Sciatic nerve (tissue), 2 donors: ENCODE measurements at regions not wholly inside any gene's neighbourhood (a gene's known extent, or its start where the extent isn't known, plus 50 kb on each side); places are given as distances from the start of the nearest gene placed in this dataset.
"Not testable (repeated sequence)": the region's sequence is repeated elsewhere in the genome, so short reads cannot be mapped to it uniquely, and the experiment has no call there.

Source experiments
- ATAC-seq: fragments of 200-7000 bp; cut with Tn5 transposase; one replicate; pipeline ENCODE4 v1.9.1; 2020; ENCODE audit warnings: mild to moderate bottlenecking, moderate library complexity
- DNase-seq: peaks from one replicate; pipeline ENCODE4 v3.0.0-alpha.2; 2020; ENCODE audit warnings: low spot score
- intact Hi-C: fragments of 100-400 bp; cut with DNase I; formaldehyde crosslinking; loops from one replicate; pipeline ENCODE4 v1.14.2; 2022
- donor health status: DM: no; HTN: no; CAD: no.
- donor health status: DM: no; HTN: no; CAD: no.

GRCh38 chr13:55783841-55784240 is 1356.9 kb upstream of the PRR20A start:
- ATAC-seq, result no peak
- no peak for DNase-seq
- intact Hi-C loops, result no loop called here

GRCh38 chr13:55788548-55788947 is 1352.2 kb upstream of the PRR20A start:
- no peak for ATAC-seq
- DNase-seq, result no peak
- intact Hi-C loops, result no loop called here

GRCh38 chr13:55792544-55793193 is 1348.0 kb upstream of the PRR20A start:
- intact Hi-C loops, result no loop called here
- ATAC-seq, result no peak
- no peak for DNase-seq

GRCh38 chr13:55815458-55816033 is 1325.2 kb upstream of the PRR20A start:
- intact Hi-C loops, result loop anchor here (10.0 kb wide), 1 partner anchor 479 kb away; no protein-coding TSS in a partner anchor
- no peak for DNase-seq
- ATAC-seq, result no peak

- ATAC-seq, result no peak
- intact Hi-C loops, result loop anchor here (10.0 kb wide), 1 partner anchor 478 kb away; no protein-coding TSS in a partner anchor
- no peak for DNase-seq
Measured at GRCh38 chr13:55816976-55817601, 1323.6 kb upstream of the PRR20A start.

GRCh38 chr13:55820817-55821216 is 1319.9 kb upstream of the PRR20A start:
- no peak for DNase-seq
- intact Hi-C loops, result no loop called here
- ATAC-seq, result no peak

- intact Hi-C loops, result no loop called here
- no peak for ATAC-seq
- no peak for DNase-seq
Measured at GRCh38 chr13:55869648-55870047, 1271.1 kb upstream of the PRR20A start.

- DNase-seq (no peak), ATAC-seq (no peak)
- intact Hi-C loops, result no loop called here
Measured at GRCh38 chr13:55887561-55887960, 1253.2 kb upstream of the PRR20A start.

GRCh38 chr13:55893540-55893939 is 1247.2 kb upstream of the PRR20A start:
- ATAC-seq, result no peak
- intact Hi-C loops, result no loop called here
- DNase-seq, result no peak

- intact Hi-C loops, result no loop called here
- ATAC-seq (no peak), DNase-seq (no peak)
Measured at GRCh38 chr13:55937180-55937579, 1203.5 kb upstream of the PRR20A start.

- intact Hi-C loops, result no loop called here
- DNase-seq (no peak), ATAC-seq (no peak)
Measured at GRCh38 chr13:55948175-55948574, 1192.5 kb upstream of the PRR20A start.

GRCh38 chr13:55963934-55964333 is 1176.8 kb upstream of the PRR20A start:
- no peak for DNase-seq
- no peak for ATAC-seq
- intact Hi-C loops, result no loop called here

- intact Hi-C loops, result no loop called here
- no peak for DNase-seq
- ATAC-seq, result no peak
Measured at GRCh38 chr13:55967055-55967454, 1173.7 kb upstream of the PRR20A start.

GRCh38 chr13:55977436-55977835 is 1163.3 kb upstream of the PRR20A start:
- DNase-seq (no peak), ATAC-seq (no peak)
- intact Hi-C loops, result no loop called here

GRCh38 chr13:55981381-55981780 is 1159.3 kb upstream of the PRR20A start:
- intact Hi-C loops, result no loop called here
- ATAC-seq (no peak), DNase-seq (no peak)

GRCh38 chr13:55984026-55984425 is 1156.7 kb upstream of the PRR20A start:
- ATAC-seq, result not testable (repeated sequence)

GRCh38 chr13:55990631-55991030 is 1150.1 kb upstream of the PRR20A start:
- DNase-seq (no peak), ATAC-seq (no peak)
- intact Hi-C loops, result no loop called here

More at GRCh38 chr13:55984026-55984425, 1156.7 kb upstream of the PRR20A start:
- intact Hi-C loops, DNase-seq: not testable (repeated sequence)

- intact Hi-C loops, result no loop called here
- DNase-seq (no peak), ATAC-seq (no peak)
Measured at GRCh38 chr13:55991666-55992065, 1149.1 kb upstream of the PRR20A start.

GRCh38 chr13:55992145-55992544 is 1148.6 kb upstream of the PRR20A start:
- ATAC-seq, result no peak
- no peak for DNase-seq
- intact Hi-C loops, result no loop called here

- intact Hi-C loops, result no loop called here
- DNase-seq (no peak), ATAC-seq (no peak)
Measured at GRCh38 chr13:55999709-56000108, 1141.0 kb upstream of the PRR20A start.
